Activated naive CD8-positive, alpha-beta T cell (primary cell): ENCODE measurements at regions not wholly inside any gene's neighbourhood (a gene's known extent, or its start where the extent isn't known, plus 50 kb on each side); places are given as distances from the start of the nearest gene placed in this dataset.
"Not testable (repeated sequence)": the region's sequence is repeated elsewhere in the genome, so short reads cannot be mapped to it uniquely, and the experiment has no call there.

Experiments
- H3K27ac Mint-ChIP-seq: one replicate; pipeline ENCODE4 v1.8.0; 2021; ENCODE audit warnings: mixed read lengths
- H3K27me3 Mint-ChIP-seq: one replicate; pipeline ENCODE4 v1.8.0; 2021; ENCODE audit warnings: mixed read lengths
- H3K36me3 Mint-ChIP-seq: one replicate; pipeline ENCODE4 v1.8.0; 2021; ENCODE audit warnings: mixed read lengths
- H3K4me1 Mint-ChIP-seq: one replicate; pipeline ENCODE4 v1.8.0; 2021; ENCODE audit warnings: low read depth, mixed read lengths
- H3K4me3 Mint-ChIP-seq: one replicate; pipeline ENCODE4 v1.8.0; 2021; ENCODE audit warnings: mild to moderate bottlenecking, mixed read lengths
- H3K9me3 Mint-ChIP-seq: one replicate; pipeline ENCODE4 v1.8.0; 2021; ENCODE audit warnings: low read depth, mixed read lengths

- Mint-ChIP-seq H3K4me1 (no peaks in the 10 kb centered on the region), H3K27me3 (no peaks in the 10 kb centered on the region), H3K9me3 (no peaks in the 10 kb centered on the region), H3K27ac (no peak overlapping the region), H3K36me3 (peaks cover 7% of the 10 kb centered on the region), H3K4me3 (no peak overlapping the region)
Measured at GRCh38 chrX:42220083-42220482, 296.7 kb upstream of the CASK start.

DNA sequence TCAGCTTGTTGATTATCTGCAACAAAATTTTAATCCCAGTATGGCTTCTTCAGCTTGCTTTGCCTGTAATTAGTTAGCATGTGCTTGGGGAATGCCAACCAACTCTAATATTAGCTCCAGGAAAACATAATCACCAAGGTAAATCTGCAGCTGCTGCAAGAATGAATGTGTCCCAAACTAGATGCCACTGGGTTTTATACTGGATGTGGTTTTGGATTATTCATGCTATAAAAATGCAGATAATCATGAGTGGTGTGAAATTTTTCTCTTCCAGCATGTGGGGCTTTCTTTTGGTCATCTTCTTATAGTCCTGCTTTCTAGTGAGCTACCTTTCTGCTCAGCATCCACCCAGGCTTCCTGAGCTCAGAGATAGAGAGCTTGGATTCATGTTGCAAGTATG is 295.9 kb upstream of the CASK start:
- Mint-ChIP-seq H3K9me3 (no peaks in the 10 kb centered on the region), H3K36me3 (peaks cover under 1% of the 10 kb centered on the region), H3K4me3 (no peak overlapping the region), H3K4me1 (no peaks in the 10 kb centered on the region), H3K27me3 (no peaks in the 10 kb centered on the region), H3K27ac (no peak overlapping the region)

- H3K4me3 Mint-ChIP-seq = no peak overlapping the region
- H3K4me1 Mint-ChIP-seq = no peaks in the 10 kb centered on the region
- no peaks in the 10 kb centered on the region for H3K9me3 Mint-ChIP-seq
- no peaks in the 10 kb centered on the region for H3K36me3 Mint-ChIP-seq
- H3K27me3 Mint-ChIP-seq = no peaks in the 10 kb centered on the region
- no peak overlapping the region for H3K27ac Mint-ChIP-seq
Measured at GRCh38 chrX:42195506-42195905, 272.2 kb upstream of the CASK start.

- Mint-ChIP-seq H3K36me3 (no peaks in the 10 kb centered on the region), H3K9me3 (no peaks in the 10 kb centered on the region), H3K27me3 (no peaks in the 10 kb centered on the region), H3K4me3 (no peak overlapping the region), H3K27ac (no peak overlapping the region), H3K4me1 (no peaks in the 10 kb centered on the region)
Measured at GRCh38 chrX:42189576-42189975, 266.2 kb upstream of the CASK start.

GRCh38 chrX:42188730-42189129 is 265.4 kb upstream of the CASK start:
- Mint-ChIP-seq H3K27ac (no peak overlapping the region), H3K36me3 (no peaks in the 10 kb centered on the region), H3K9me3 (no peaks in the 10 kb centered on the region), H3K4me1 (no peaks in the 10 kb centered on the region), H3K4me3 (no peak overlapping the region), H3K27me3 (no peaks in the 10 kb centered on the region)

- no peaks in the 10 kb centered on the region for H3K4me1 Mint-ChIP-seq
- H3K36me3 Mint-ChIP-seq = no peaks in the 10 kb centered on the region
- no peaks in the 10 kb centered on the region for H3K9me3 Mint-ChIP-seq
- no peaks in the 10 kb centered on the region for H3K27me3 Mint-ChIP-seq
- H3K27ac Mint-ChIP-seq = no peak overlapping the region
- H3K4me3 Mint-ChIP-seq = no peak overlapping the region
Measured at GRCh38 chrX:42176789-42177188, 253.4 kb upstream of the CASK start.

- H3K9me3 Mint-ChIP-seq = no peaks in the 10 kb centered on the region
- no peak overlapping the region for H3K27ac Mint-ChIP-seq
- H3K27me3 Mint-ChIP-seq = no peaks in the 10 kb centered on the region
- H3K4me1 Mint-ChIP-seq = no peaks in the 10 kb centered on the region
- no peaks in the 10 kb centered on the region for H3K36me3 Mint-ChIP-seq
- no peak overlapping the region for H3K4me3 Mint-ChIP-seq
Measured at GRCh38 chrX:42175843-42176242, 252.5 kb upstream of the CASK start.

- H3K27ac Mint-ChIP-seq, H3K36me3 Mint-ChIP-seq, H3K27me3 Mint-ChIP-seq, H3K9me3 Mint-ChIP-seq, H3K4me3 Mint-ChIP-seq: not testable (repeated sequence)
- peaks cover 18% of the 10 kb centered on the region for H3K4me1 Mint-ChIP-seq
Measured at GRCh38 chrX:42157923-42158322, 234.6 kb upstream of the CASK start.

DNA sequence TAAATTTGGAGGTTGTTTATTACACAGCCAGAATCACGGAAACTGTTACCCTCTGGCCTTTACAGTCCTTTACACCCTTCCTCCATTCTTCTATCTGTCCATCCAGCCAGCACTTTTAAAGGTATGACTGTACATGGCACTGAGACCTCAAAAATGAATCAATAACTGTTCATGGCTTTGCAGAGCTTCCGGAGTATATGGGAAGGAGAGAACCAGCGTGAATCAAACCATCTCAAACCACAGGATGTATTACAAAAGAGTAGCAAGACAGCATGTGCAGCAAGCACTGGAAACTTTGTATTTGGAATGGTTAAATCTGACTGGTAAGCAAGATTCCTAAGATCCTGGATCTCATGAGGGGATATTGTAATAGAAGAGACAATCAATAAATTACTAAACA is 228.5 kb upstream of the CASK start:
- Mint-ChIP-seq H3K9me3 (no peaks in the 10 kb centered on the region), H3K4me1 (peaks cover 7% of the 10 kb centered on the region), H3K27me3 (no peaks in the 10 kb centered on the region), H3K4me3 (no peak overlapping the region), H3K27ac (no peak overlapping the region), H3K36me3 (no peaks in the 10 kb centered on the region)

DNA sequence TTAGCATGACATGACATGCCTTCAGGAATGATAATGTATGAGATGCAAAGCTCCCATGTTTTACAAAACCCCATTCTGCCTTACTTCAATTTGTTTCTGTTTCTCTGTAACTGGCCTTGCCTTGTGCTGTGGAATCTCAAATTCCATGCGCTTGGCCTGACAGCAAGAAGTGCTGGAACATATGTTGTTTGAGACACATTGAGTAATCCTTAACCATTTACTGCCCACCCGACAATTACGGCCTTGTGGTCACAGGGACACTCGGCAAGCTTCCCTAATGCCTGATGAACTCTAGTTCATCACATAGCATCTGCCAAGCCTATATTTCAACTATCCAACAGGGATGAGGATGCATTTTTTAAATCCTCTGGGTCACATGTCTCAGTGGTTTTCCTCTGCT is 226.4 kb upstream of the CASK start:
- peaks cover 7% of the 10 kb centered on the region for H3K4me1 Mint-ChIP-seq
- no peaks in the 10 kb centered on the region for H3K36me3 Mint-ChIP-seq
- no peak overlapping the region for H3K4me3 Mint-ChIP-seq
- H3K9me3 Mint-ChIP-seq = no peaks in the 10 kb centered on the region
- H3K27ac Mint-ChIP-seq = no peak overlapping the region
- no peaks in the 10 kb centered on the region for H3K27me3 Mint-ChIP-seq

- peaks cover 7% of the 10 kb centered on the region for H3K4me1 Mint-ChIP-seq
- no peak overlapping the region for H3K27ac Mint-ChIP-seq
- no peaks in the 10 kb centered on the region for H3K27me3 Mint-ChIP-seq
- H3K9me3 Mint-ChIP-seq = no peaks in the 10 kb centered on the region
- H3K36me3 Mint-ChIP-seq = no peaks in the 10 kb centered on the region
- no peak overlapping the region for H3K4me3 Mint-ChIP-seq
Measured at GRCh38 chrX:42149281-42149680, 225.9 kb upstream of the CASK start.

GRCh38 chrX:42143866-42144592 is 220.7 kb upstream of the CASK start:
- Mint-ChIP-seq H3K9me3 (peaks cover 5% of the 10 kb centered on the region), H3K27ac (no peak overlapping the region), H3K36me3 (no peaks in the 10 kb centered on the region), H3K4me3 (no peak overlapping the region), H3K4me1 (no peaks in the 10 kb centered on the region), H3K27me3 (no peaks in the 10 kb centered on the region)

DNA sequence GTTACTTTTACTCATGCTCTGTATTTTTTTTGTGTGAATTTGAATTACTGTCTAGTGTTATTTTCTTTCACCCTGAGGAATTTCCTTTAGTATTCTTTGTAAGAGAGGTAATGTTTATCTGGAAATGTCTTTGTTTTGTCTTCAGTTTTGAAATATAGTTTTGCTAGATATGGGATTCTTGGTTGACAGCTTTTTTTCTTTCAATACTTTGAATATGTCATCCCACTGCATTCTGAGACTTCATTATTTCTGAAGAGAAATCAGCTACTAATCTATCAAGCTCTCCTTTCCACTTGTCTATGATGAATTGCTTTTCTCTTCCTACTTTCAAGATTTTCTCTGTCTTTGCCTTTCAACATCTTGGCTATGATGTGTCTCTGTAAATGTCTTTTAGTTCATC is 217.0 kb upstream of the CASK start:
- H3K9me3 Mint-ChIP-seq = peaks cover 10% of the 10 kb centered on the region
- H3K36me3 Mint-ChIP-seq = peaks cover 4% of the 10 kb centered on the region
- H3K4me1 Mint-ChIP-seq = no peaks in the 10 kb centered on the region
- H3K27me3 Mint-ChIP-seq = no peaks in the 10 kb centered on the region
- H3K4me3 Mint-ChIP-seq = no peak overlapping the region
- H3K27ac Mint-ChIP-seq = no peak overlapping the region

- Mint-ChIP-seq H3K9me3 (peaks cover 8% of the 10 kb centered on the region), H3K27me3 (no peaks in the 10 kb centered on the region), H3K4me3 (no peak overlapping the region), H3K36me3 (peaks cover 4% of the 10 kb centered on the region), H3K27ac (no peak overlapping the region), H3K4me1 (peaks cover 9% of the 10 kb centered on the region)
Measured at GRCh38 chrX:42135583-42136228, 212.4 kb upstream of the CASK start.

GRCh38 chrX:42131856-42132255 is 208.5 kb upstream of the CASK start:
- Mint-ChIP-seq H3K27ac (no peak overlapping the region), H3K36me3 (peaks cover 2% of the 10 kb centered on the region), H3K27me3 (no peaks in the 10 kb centered on the region), H3K9me3 (no peaks in the 10 kb centered on the region), H3K4me3 (no peak overlapping the region), H3K4me1 (peaks cover 47% of the 10 kb centered on the region)
